Neural progenitor cell (in vitro differentiated cells): ENCODE measurements at regions not wholly inside any gene's neighbourhood (a gene's known extent, or its start where the extent isn't known, plus 50 kb on each side); places are given as distances from the start of the nearest gene placed in this dataset.

ENCODE experiments used
- DNase-seq: peaks from one replicate; pipeline ENCODE4 v3.0.0-alpha.2; 2016; ENCODE audit warnings: low spot score
- H2AFZ ChIP-seq: fragments of 200-600 bp; sonication (generic); replicated peaks from 2 replicates; pipeline ENCODE4 v1.6.1; 2016; ENCODE audit warnings: antibody characterized with exemption
- H3F3A ChIP-seq: fragments of 200-600 bp; sonication (generic); 2 replicates; pipeline ENCODE4 v1.6.1; 2016; ENCODE audit warnings: antibody characterized with exemption, low read depth
- H3K27ac ChIP-seq: fragments of 200-600 bp; sonication (generic); 2 replicates; pipeline ENCODE4 v1.5.1; 2016; ENCODE audit warnings: mild to moderate bottlenecking
- H3K27me3 ChIP-seq: fragments of 200-600 bp; sonication (generic); 2 replicates; pipeline ENCODE4 v1.6.1; 2016; ENCODE audit warnings: mild to moderate bottlenecking, moderate library complexity
- H3K36me3 ChIP-seq: fragments of 200-600 bp; sonication (generic); 2 replicates; pipeline ENCODE4 v1.5.1; 2016
- H3K4me1 ChIP-seq: fragments of 200-600 bp; sonication (generic); 2 replicates; pipeline ENCODE4 v1.6.1; 2016; ENCODE audit warnings: mixed run types
- H3K4me2 ChIP-seq: fragments of 200-600 bp; sonication (generic); 2 replicates; pipeline ENCODE4 v1.6.1; 2016
- H3K4me3 ChIP-seq: fragments of 200-600 bp; sonication (generic); 2 replicates; pipeline ENCODE4 v1.5.1; 2016
- H3K79me2 ChIP-seq: fragments of 200-600 bp; sonication (generic); 2 replicates; pipeline ENCODE4 v1.6.1; 2016; ENCODE audit warnings: low read depth
- H3K9ac ChIP-seq: fragments of 200-600 bp; sonication (generic); 2 replicates; pipeline ENCODE4 v1.6.1; 2016
- H3K9me3 ChIP-seq: fragments of 200-600 bp; sonication (generic); 2 replicates; pipeline ENCODE4 v1.5.1; 2016; ENCODE audit warnings: low read depth
- H4K20me1 ChIP-seq: fragments of 200-600 bp; sonication (generic); 2 replicates; pipeline ENCODE4 v1.6.1; 2016; ENCODE audit warnings: low read depth
- H3K27ac Mint-ChIP-seq: 3 replicates; pipeline ENCODE4 v1.8.0; 2021; ENCODE audit warnings: mixed read lengths
- H3K27me3 Mint-ChIP-seq: 2 replicates; pipeline ENCODE4 v1.8.0; 2022; ENCODE audit warnings: low read depth, mild to moderate bottlenecking, inconsistent platforms, moderate library complexity, mixed read lengths; ENCODE audit not compliant: insufficient read depth
- H3K36me3 Mint-ChIP-seq: 3 replicates; pipeline ENCODE4 v1.8.0; 2021; ENCODE audit warnings: mixed read lengths
- H3K4me1 Mint-ChIP-seq: 3 replicates; pipeline ENCODE4 v1.8.0; 2021; ENCODE audit warnings: mixed read lengths
- H3K4me3 Mint-ChIP-seq: 3 replicates; pipeline ENCODE4 v1.8.0; 2021; ENCODE audit warnings: mild to moderate bottlenecking, moderate library complexity, mixed read lengths
- H3K9me3 Mint-ChIP-seq: 3 replicates; pipeline ENCODE4 v1.8.0; 2020; ENCODE audit warnings: mixed read lengths
- CTCF ChIP-seq: fragments of 200-600 bp; sonication (generic); IDR thresholded peaks from 2 replicates; pipeline ENCODE4 v1.5.1; 2017; ENCODE audit warnings: antibody characterized with exemption, mild to moderate bottlenecking
- EZH2 ChIP-seq: fragments of 200-600 bp; sonication (generic); IDR thresholded peaks from 2 replicates; pipeline ENCODE4 v1.6.1; 2017; ENCODE audit warnings: antibody characterized with exemption, mild to moderate bottlenecking, moderate library complexity
- EZH2phosphoT487 ChIP-seq: fragments of 200-600 bp; sonication (generic); IDR thresholded peaks from 2 replicates; pipeline ENCODE4 v1.6.1; 2017; ENCODE audit warnings: antibody characterized with exemption

GRCh38 chr6:33909737-33910136 lies 105.9 kb upstream of the MLN start:
- DNase-seq = no peak
- peaks cover 1% of the 10 kb centered on the region for H3K4me1 ChIP-seq
- H3K4me2 ChIP-seq = no peak overlapping the region
- H3K36me3 Mint-ChIP-seq = no peaks in the 10 kb centered on the region
- H2AFZ ChIP-seq = no peak overlapping the region
- H3K4me3 Mint-ChIP-seq = no peak overlapping the region
- peaks cover 1% of the 10 kb centered on the region for H3F3A ChIP-seq
- H3K9me3 Mint-ChIP-seq = no peaks in the 10 kb centered on the region
- no peaks in the 10 kb centered on the region for H3K79me2 ChIP-seq
- peaks cover 3% of the 10 kb centered on the region for H3K27me3 Mint-ChIP-seq
- TF ChIP-seq EZH2phosphoT487 (no peak), CTCF (no peak), EZH2 (no peak)
- no peak overlapping the region for H3K27ac ChIP-seq
- H3K27ac Mint-ChIP-seq = no peak overlapping the region
- H4K20me1 ChIP-seq = no peaks in the 10 kb centered on the region
- no peaks in the 10 kb centered on the region for H3K9me3 ChIP-seq
- H3K4me1 Mint-ChIP-seq = peaks cover 55% of the 10 kb centered on the region
- H3K4me3 ChIP-seq = no peak overlapping the region
- no peaks in the 10 kb centered on the region for H3K36me3 ChIP-seq
- no peak overlapping the region for H3K9ac ChIP-seq
- no peaks in the 10 kb centered on the region for H3K27me3 ChIP-seq

- Mint-ChIP-seq H3K9me3 (no peaks in the 10 kb centered on the region), H3K27ac (no peak overlapping the region), H3K4me3 (no peak overlapping the region), H3K36me3 (no peaks in the 10 kb centered on the region), H3K4me1 (peaks cover 72% of the 10 kb centered on the region), H3K27me3 (peaks cover 6% of the 10 kb centered on the region)
- no peak for DNase-seq
- Histone ChIP-seq H3K27ac (no peak overlapping the region), H3K4me2 (no peak overlapping the region), H2AFZ (no peak overlapping the region), H3F3A (peaks cover 8% of the 10 kb centered on the region), H3K9ac (no peak overlapping the region), H3K4me3 (no peak overlapping the region), H3K36me3 (no peaks in the 10 kb centered on the region), H3K27me3 (no peaks in the 10 kb centered on the region), H3K79me2 (no peaks in the 10 kb centered on the region), H4K20me1 (no peaks in the 10 kb centered on the region), H3K9me3 (no peaks in the 10 kb centered on the region), H3K4me1 (peaks cover 13% of the 10 kb centered on the region)
- TF ChIP-seq EZH2phosphoT487 (no peak), EZH2 (no peak), CTCF (no peak)
Observed at GRCh38 chr6:33908025-33908424, 104.2 kb upstream of the MLN start.

- Histone ChIP-seq H4K20me1 (no peaks in the 10 kb centered on the region), H3K36me3 (no peaks in the 10 kb centered on the region), H3K79me2 (no peaks in the 10 kb centered on the region), H3K27me3 (no peaks in the 10 kb centered on the region), H3K4me1 (peaks cover 13% of the 10 kb centered on the region), H3K9ac (no peak overlapping the region), H3K4me3 (no peak overlapping the region), H3F3A (peaks cover 8% of the 10 kb centered on the region), H2AFZ (no peak overlapping the region), H3K9me3 (no peaks in the 10 kb centered on the region), H3K4me2 (no peak overlapping the region), H3K27ac (no peak overlapping the region)
- no peaks in the 10 kb centered on the region for H3K36me3 Mint-ChIP-seq
- DNase-seq = no peak
- H3K4me3 Mint-ChIP-seq = no peak overlapping the region
- H3K27ac Mint-ChIP-seq = peak overlapping the region; percentile 51
- TF ChIP-seq CTCF = no peak
- no peak for TF ChIP-seq EZH2phosphoT487
- no peak for TF ChIP-seq EZH2
- H3K27me3 Mint-ChIP-seq = peaks cover 8% of the 10 kb centered on the region
- H3K4me1 Mint-ChIP-seq = peaks cover 71% of the 10 kb centered on the region
- no peaks in the 10 kb centered on the region for H3K9me3 Mint-ChIP-seq
Observed at GRCh38 chr6:33907227-33907626, 103.4 kb upstream of the MLN start.

- H3K9me3 ChIP-seq = no peaks in the 10 kb centered on the region
- no peak overlapping the region for H2AFZ ChIP-seq
- H3K4me3 ChIP-seq = no peak overlapping the region
- H3K36me3 Mint-ChIP-seq = no peaks in the 10 kb centered on the region
- H3K9ac ChIP-seq = no peak overlapping the region
- H3K27ac Mint-ChIP-seq = no peak overlapping the region
- DNase-seq = no peak
- no peaks in the 10 kb centered on the region for H3K36me3 ChIP-seq
- peaks cover 8% of the 10 kb centered on the region for H3F3A ChIP-seq
- peaks cover 10% of the 10 kb centered on the region for H3K27me3 Mint-ChIP-seq
- no peak overlapping the region for H3K4me3 Mint-ChIP-seq
- H4K20me1 ChIP-seq = no peaks in the 10 kb centered on the region
- H3K4me2 ChIP-seq = no peak overlapping the region
- H3K27ac ChIP-seq = no peak overlapping the region
- no peaks in the 10 kb centered on the region for H3K9me3 Mint-ChIP-seq
- no peaks in the 10 kb centered on the region for H3K27me3 ChIP-seq
- H3K79me2 ChIP-seq = no peaks in the 10 kb centered on the region
- no peak for TF ChIP-seq EZH2phosphoT487
- TF ChIP-seq CTCF = no peak
- TF ChIP-seq EZH2 = no peak
- H3K4me1 Mint-ChIP-seq = peaks cover 66% of the 10 kb centered on the region
- peaks cover 13% of the 10 kb centered on the region for H3K4me1 ChIP-seq
Observed at GRCh38 chr6:33906439-33906838, 102.6 kb upstream of the MLN start.
